Cerebellar nuclear complex (tissue), 1 donor: ENCODE measurements at regions not wholly inside any gene's neighbourhood (a gene's known extent, or its start where the extent isn't known, plus 50 kb on each side); places are given as distances from the start of the nearest gene placed in this dataset.

Source experiments
- DNase-seq, 2 experiments: peaks; one replicate each; lab custom pipeline; 2025; lab: John Stamatoyannopoulos, UW

GRCh38 chr11:13869398-13869886, 93.1 kb upstream of the SPON1 start:
- no peak for DNase-seq

GRCh38 chr11:13874597-13874996, 87.9 kb upstream of the SPON1 start:
- no peak for DNase-seq

DNA sequence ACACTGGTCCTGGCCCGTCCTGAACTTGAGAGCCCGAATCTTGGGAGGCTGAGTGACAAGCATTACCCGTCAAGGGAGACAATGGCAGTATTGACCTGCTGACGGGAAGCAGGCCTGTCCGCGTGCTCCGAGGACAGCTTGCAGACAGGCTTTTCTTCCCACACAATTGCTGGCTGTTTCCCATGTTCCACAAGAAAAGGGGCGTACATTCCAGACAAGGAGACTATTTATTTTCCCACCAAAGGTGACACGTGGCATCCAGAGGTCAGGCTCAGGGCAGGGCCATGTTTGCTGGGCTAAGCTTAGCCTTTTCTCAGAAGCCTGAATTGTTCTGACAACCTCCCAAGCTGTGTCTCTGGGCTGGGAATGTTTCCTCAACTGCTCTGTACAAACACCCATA, 86.9 kb upstream of the SPON1 start:
- DNase-seq, result no peak

DNA sequence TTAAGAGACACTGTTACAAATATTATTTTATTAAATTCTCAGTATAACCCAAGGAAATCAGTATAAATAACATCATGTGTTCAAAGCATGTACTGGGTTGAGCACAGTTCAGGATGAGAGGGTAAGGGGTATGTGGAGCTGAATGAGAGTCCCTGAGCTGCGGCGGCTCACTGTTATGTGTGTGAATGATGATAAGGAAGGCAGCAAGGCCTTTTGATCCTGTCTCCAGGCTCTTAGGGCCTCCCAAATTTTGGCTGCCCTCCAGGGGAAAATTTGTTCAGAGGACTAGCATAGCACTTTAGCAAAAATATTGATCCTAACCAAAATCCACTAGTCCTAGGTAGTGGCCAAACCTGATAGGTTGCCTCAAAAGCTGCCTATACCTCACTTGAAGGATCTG, 86.1 kb upstream of the SPON1 start:
- DNase-seq, result no peak

DNA sequence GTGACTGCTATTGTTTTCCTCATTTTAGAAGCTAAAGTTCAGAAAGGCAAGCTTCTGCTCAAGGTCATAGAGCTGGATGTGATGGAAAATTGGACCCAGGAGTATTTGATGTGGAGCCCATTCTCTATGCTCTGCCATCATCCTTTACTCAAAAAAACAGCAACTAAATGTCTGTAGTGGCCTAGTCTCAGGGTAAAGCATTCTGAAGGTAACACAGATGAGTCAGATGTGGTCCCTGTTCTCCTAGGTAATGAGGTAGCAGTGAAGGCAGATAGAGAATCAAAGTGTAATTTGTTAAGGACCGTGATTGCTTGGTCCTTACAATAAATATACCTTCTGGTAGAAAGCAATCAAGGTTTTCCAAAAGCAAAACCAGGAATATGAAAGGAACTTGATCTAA, 84.4 kb upstream of the SPON1 start:
- DNase-seq, result no peak

DNA sequence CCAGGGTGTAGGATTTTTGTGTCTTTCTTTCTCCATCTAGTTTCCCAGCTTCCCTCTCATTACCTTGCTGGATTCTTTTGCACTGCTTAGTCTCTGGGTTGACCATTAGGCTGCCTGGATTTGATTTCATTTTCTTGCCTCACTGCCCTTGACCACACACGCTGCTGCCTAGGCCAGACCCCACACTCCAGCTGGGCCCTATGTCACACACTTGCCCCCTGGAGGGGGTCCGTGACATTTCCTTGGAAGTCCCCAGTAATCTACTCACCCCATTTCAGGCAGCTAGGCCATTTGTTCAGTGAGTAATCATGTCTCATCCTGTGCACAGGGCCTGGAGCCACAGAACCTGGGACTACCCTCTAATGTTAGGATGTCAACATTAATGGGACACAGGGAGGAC, 81.9 kb upstream of the SPON1 start:
- no peak for DNase-seq

DNA sequence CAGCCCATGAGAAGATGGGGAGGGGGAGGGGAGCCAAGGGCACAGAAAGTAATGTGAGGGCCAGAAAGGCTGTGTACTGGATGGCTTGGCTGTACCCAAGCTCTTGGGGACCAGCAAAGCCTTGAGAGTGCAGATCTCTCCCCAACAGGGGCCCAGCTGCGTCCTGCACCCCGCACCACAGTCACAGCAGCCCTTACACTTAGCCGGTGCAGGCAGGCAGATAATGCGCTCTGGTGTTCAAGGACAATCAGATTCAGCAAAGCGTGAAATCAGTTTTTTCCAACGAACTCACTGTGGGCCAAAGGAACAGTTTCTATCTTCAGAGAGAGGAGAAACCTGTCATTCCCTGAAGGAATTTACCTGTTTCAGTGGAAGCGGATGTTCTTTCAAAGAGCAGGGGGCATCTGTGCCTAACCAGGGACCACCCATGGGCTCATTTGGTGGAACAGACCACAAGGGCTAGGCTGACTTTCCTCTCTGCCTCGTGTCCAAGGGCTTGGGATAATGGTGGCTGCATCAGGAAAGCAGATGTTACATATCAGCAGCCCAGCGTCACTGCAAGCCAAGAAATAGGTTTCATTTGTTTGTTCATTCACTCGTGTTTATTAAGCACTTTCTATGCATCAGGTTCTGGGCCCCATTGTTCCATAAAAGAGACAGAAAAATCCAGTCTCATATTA, 81.2 kb upstream of the SPON1 start:
- no peak for DNase-seq

- DNase-seq, result no peak
Measured at GRCh38 chr11:13883042-13883441, 79.5 kb upstream of the SPON1 start.

GRCh38 chr11:13883589-13883988, 78.9 kb upstream of the SPON1 start:
- DNase-seq, result no peak

DNA sequence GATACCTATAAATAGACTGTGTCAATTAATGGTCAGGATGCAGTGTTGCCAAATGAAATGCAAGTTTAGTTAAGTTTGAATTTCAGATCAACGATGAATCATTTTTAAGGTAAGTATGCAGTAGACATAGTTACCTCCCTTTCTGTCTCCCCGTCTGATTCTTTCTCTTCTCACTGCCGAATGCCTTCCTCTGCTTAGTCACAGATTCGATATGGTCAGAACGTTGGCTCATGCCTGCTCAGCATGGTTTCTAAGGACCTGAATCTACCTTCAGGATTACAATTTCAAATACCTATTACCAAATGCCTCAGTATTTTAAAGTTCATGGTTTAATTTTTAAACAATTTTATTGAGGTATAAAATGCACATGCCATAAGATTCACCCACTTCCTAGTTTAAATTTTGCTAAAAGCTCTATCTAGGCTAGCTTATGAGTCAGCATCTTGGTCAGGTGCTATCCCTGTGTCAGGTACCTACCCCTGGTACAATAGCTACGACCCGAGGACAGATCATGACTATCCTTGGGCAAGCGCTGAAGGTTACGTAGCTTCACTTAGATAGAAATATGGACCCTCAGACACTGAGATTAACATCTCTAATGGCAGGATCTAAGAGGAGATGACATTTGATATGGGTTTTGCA, 78.2 kb upstream of the SPON1 start:
- no peak for DNase-seq

DNA sequence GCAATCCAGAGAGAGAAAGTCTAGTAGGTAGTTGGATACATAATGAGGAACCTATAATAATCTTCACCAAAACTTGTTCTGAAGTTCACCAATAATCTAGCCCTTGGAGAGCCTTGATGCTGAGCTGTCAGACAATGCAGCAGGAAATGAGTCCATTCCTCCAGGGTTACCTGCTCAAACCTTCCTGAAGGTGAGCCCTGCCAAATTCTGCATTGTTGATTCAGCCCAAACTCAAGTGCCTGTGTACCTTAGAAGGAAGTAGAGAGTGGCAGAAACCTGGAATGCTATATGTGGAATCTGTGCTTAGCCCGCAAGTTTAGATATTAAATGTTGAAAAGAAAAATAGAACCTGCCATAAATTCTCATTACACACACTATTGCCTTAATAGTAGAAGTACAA, 77.4 kb upstream of the SPON1 start:
- no peak for DNase-seq

GRCh38 chr11:13889552-13890249, 72.8 kb upstream of the SPON1 start:
- no peak for DNase-seq

- DNase-seq, result no peak
Measured at GRCh38 chr11:13891911-13892310, 70.6 kb upstream of the SPON1 start.

- DNase-seq, result no peak
Measured at GRCh38 chr11:13896175-13896980, 66.1 kb upstream of the SPON1 start.

- DNase-seq, result no peak
Measured at GRCh38 chr11:13896981-13897353, 65.6 kb upstream of the SPON1 start.

DNA sequence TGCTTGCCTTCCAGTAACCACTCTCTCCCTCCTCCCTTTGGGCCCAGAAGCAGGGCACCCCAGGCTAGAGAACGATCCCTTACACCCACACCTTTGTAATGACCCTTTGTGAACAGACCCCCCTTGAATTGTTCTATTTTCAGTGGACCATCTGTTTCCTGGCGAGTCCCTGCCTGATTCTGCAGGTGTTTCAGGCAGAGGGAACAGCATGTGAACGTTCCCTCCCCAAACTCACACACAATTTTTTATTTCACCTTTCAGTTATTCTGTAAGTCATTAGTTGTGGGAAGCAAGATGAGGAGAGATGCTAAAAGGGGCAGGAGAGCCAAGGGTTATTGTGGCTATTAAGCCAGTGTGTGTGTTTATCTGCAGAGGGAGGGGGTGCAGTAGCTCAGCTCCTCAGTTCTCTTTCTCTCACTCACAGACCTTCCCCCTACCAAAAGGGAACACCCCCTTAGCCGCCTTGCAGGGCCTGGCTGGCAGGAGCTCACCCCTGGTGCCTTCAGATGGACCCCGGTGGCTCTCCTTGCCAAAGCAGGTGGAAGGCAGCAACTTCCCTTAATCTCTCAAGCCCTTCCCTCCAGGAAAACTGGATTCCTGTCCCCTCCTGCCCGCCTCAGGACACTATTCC, 64.8 kb upstream of the SPON1 start:
- peak; percentile 12 to 73 for DNase-seq

GRCh38 chr11:13899603-13900002, 62.9 kb upstream of the SPON1 start:
- DNase-seq, result no peak

DNA sequence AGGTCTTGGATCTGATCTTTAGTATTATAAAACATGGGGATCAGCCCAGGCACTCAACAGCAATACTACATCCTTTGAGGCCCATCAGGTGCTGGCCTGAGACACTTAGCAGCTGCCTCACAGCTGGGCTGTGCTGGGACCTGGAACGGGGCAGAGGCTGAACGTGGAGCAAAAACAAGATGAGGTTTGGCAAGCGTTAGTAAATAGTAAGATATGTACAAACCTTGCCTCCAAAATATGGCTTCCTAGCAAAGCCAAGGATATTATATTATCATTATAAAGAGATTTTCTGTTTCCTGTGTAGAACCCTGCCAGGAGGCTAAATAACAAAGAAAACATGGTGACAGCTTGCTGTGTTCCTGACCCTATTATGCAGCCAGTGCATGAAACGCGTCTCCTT, 60.0 kb upstream of the SPON1 start:
- DNase-seq, result no peak

- DNase-seq, result no peak
Measured at GRCh38 chr11:13905137-13905781, 57.3 kb upstream of the SPON1 start.

GRCh38 chr11:13907678-13908077, 54.8 kb upstream of the SPON1 start:
- no peak for DNase-seq

GRCh38 chr11:13908535-13908934, 54.0 kb upstream of the SPON1 start:
- DNase-seq, result no peak
